ENCODE measurements at regions not wholly inside any gene's neighbourhood (a gene's known extent, or its start where the extent isn't known, plus 50 kb on each side); places are given as distances from the start of the nearest gene placed in this dataset.

GRCh38 chr7:32167256-32167655, 97.0 kb upstream of the PDE1C start:
- H3K36me3 ChIP-seq (replicated peaks in 1 of 2): no peaks in the 10 kb centered on the region

GRCh38 chr7:32164341-32164996, 94.3 kb upstream of the PDE1C start:
- no peaks in the 10 kb centered on the region for H3K36me3 ChIP-seq (replicated peaks in 1 of 2)
- peak in 3 of 7 donors; percentile 17 to 36 (median 22) for DNase-seq
- TF ChIP-seq POLR2A (IDR thresholded peaks at IDR 0.05) (no peak), CTCF (IDR thresholded peaks at IDR 0.05) (peak in 5 of 6 experiments; percentile 31 to 51 (median 39))
- 55 to 80% (median 66%) methylated on average over 1 of the region's 1 CpG; no CpG with 5 or more reads in 1 of the 4 donors for WGBS, 4 donors
- H3K4me3 ChIP-seq: no peak overlapping the region
- intact Hi-C loops (cut with DNase I): no loop called here
- no peaks in the 10 kb centered on the region for H3K9me3 ChIP-seq (replicated peaks in 1 of 3)
- H3K27ac ChIP-seq: no peak overlapping the region
- H3K4me1 ChIP-seq (replicated peaks in 1 of 2): no peaks in the 10 kb centered on the region
- no peaks in the 10 kb centered on the region for H3K27me3 ChIP-seq

More at GRCh38 chr7:32167256-32167655, 97.0 kb upstream of the PDE1C start:
- intact Hi-C loops (cut with DNase I): no loop called here
- Histone ChIP-seq H3K27ac (no peak overlapping the region), H3K4me1 (replicated peaks in 1 of 2) (no peaks in the 10 kb centered on the region), H3K27me3 (no peaks in the 10 kb centered on the region), H3K4me3 (no peak overlapping the region), H3K9me3 (replicated peaks in 1 of 3) (no peaks in the 10 kb centered on the region)
- WGBS, 4 donors: 75 to 82% (median 79%) methylated on average over 2 of the region's 2 CpGs
- TF ChIP-seq CTCF (IDR thresholded peaks at IDR 0.05): no peak
- no peak for TF ChIP-seq POLR2A (IDR thresholded peaks at IDR 0.05)
- DNase-seq: no peak

GRCh38 chr7:32163896-32164295, 93.7 kb upstream of the PDE1C start:
- Histone ChIP-seq H3K27me3 (no peaks in the 10 kb centered on the region), H3K27ac (no peak overlapping the region), H3K36me3 (replicated peaks in 1 of 2) (no peaks in the 10 kb centered on the region), H3K9me3 (replicated peaks in 1 of 3) (no peaks in the 10 kb centered on the region), H3K4me3 (no peak overlapping the region), H3K4me1 (replicated peaks in 1 of 2) (no peaks in the 10 kb centered on the region)
- TF ChIP-seq POLR2A (IDR thresholded peaks at IDR 0.05): no peak
- no peak for TF ChIP-seq CTCF (IDR thresholded peaks at IDR 0.05)
- DNase-seq: no peak
- intact Hi-C loops (cut with DNase I): no loop called here

- 54 to 62% (median 54%) methylated on average over 7 of the region's 7 CpGs for WGBS, 4 donors
- intact Hi-C loops (cut with DNase I): no loop called here
- TF ChIP-seq CTCF (IDR thresholded peaks at IDR 0.05) (no peak), POLR2A (IDR thresholded peaks at IDR 0.05) (no peak)
- H3K9me3 ChIP-seq (replicated peaks in 1 of 3): no peaks in the 10 kb centered on the region
- no peaks in the 10 kb centered on the region for H3K36me3 ChIP-seq (replicated peaks in 1 of 2)
- no peaks in the 10 kb centered on the region for H3K4me1 ChIP-seq (replicated peaks in 1 of 2)
- DNase-seq: peak in 6 of 7 donors; percentile 21 to 69 (median 32)
- no peak overlapping the region for H3K27ac ChIP-seq
- no peak overlapping the region for H3K4me3 ChIP-seq
- no peaks in the 10 kb centered on the region for H3K27me3 ChIP-seq
Measured at GRCh38 chr7:32163141-32163806, 93.1 kb upstream of the PDE1C start.
